Motor neuron (in vitro differentiated cells): ENCODE measurements at regions not wholly inside any gene's neighbourhood (a gene's known extent, or its start where the extent isn't known, plus 50 kb on each side); places are given as distances from the start of the nearest gene placed in this dataset.

Source experiments
- ATAC-seq, 8 experiments: fragments of 200-7000 bp; cut with Tn5 transposase; replicated peaks in 6 of 8; 2 replicates each; pipeline ENCODE4 v1.8.0; 2021; ENCODE audit warnings: mild to moderate bottlenecking in 8 of 8, moderate library complexity in 8 of 8
- H3K27ac ChIP-seq, 2 donors: fragments of 250-450 bp; sonication (Bioruptor Pico); 2 replicates each; pipeline ENCODE4 v1.9.0; 2021; ENCODE audit warnings: antibody characterized with exemption in 2 of 2, mild to moderate bottlenecking in 2 of 2, moderate library complexity in 1 of 2
- H3K4me1 ChIP-seq, 2 donors: fragments of 250-450 bp; sonication (Bioruptor Pico); replicated peaks in 1 of 2; 2 replicates each; pipeline ENCODE4 v1.6.1; 2021; ENCODE audit warnings: antibody characterized with exemption in 2 of 2, mild to moderate bottlenecking in 2 of 2, moderate library complexity in 1 of 2
- H3K4me3 ChIP-seq, 5 donors: fragments of 250-450 bp; sonication (Bioruptor Pico); 2 replicates each; pipeline ENCODE4 v1.9.0; 2021; ENCODE audit warnings: antibody characterized with exemption in 5 of 5, mild to moderate bottlenecking in 5 of 5, moderate library complexity in 4 of 5
- WGBS, 10 experiments: fragments of 450-650 bp; shearing (Covaris generic); methylation state at CpG; one replicate each; pipeline ENCODE4 v1.0.0; 2022; 5-methylcytosine and 5-hydroxymethylcytosine counted together
- in situ Hi-C, 9 experiments: fragments of 400-800 bp; cut with MboI; loops; one replicate each; pipeline ENCODE4 v1.15.0; 2021; ENCODE audit warnings: low sequenced_read_pairs in 9 of 9, low pct_unique_long_range_greater_than_20kb in 2 of 9; ENCODE audit not compliant: unreplicated experiment in 9 of 9

GRCh38 chr5:68915079-68915478 lies 178.7 kb upstream of the SLC30A5 start:
- 11 to 100% (median 100%) methylated on average over 1 of the region's 1 CpG; no CpG with 5 or more reads in 3 of the 10 experiments for whole genome bisulfite sequencing, 10 experiments
- no peak for ATAC-seq
- H3K4me1 ChIP-seq: no peaks in the 10 kb centered on the region
- no peak overlapping the region for H3K27ac ChIP-seq
- H3K4me3 ChIP-seq: no peak overlapping the region
- in situ Hi-C loops: no loop called here

- ATAC-seq: no peak
- H3K4me1 ChIP-seq: no peaks in the 10 kb centered on the region
- in situ Hi-C loops: no loop called here
- no peak overlapping the region for H3K4me3 ChIP-seq
- H3K27ac ChIP-seq: no peak overlapping the region
- WGBS, 10 experiments: 0 to 100% (median 73%) methylated on average over 1 to 4 of the region's 4 CpGs; no CpG with 5 or more reads in 2 of the 10 experiments
These were observed 175.5 kb upstream of the SLC30A5 start for GRCh38 chr5:68918306-68918705.

- in situ Hi-C loops: no loop called here
- ATAC-seq: no peak
- 20 to 100% (median 48%) methylated on average over 1 to 3 of the region's 3 CpGs; no CpG with 5 or more reads in 1 of the 10 experiments for WGBS, 10 experiments
- no peak overlapping the region for H3K27ac ChIP-seq
- no peaks in the 10 kb centered on the region for H3K4me1 ChIP-seq
- H3K4me3 ChIP-seq: no peak overlapping the region
These were observed 173.8 kb upstream of the SLC30A5 start for GRCh38 chr5:68919988-68920490.

- Histone ChIP-seq H3K27ac (no peak overlapping the region), H3K4me3 (no peak overlapping the region), H3K4me1 (no peaks in the 10 kb centered on the region)
- in situ Hi-C loops: no loop called here
- 80 to 96% (median 93%) methylated on average over 1 to 10 of the region's 28 CpGs; no CpG with 5 or more reads in 7 of the 10 experiments for WGBS, 10 experiments
- no peak for ATAC-seq
These were observed 172.9 kb upstream of the SLC30A5 start for GRCh38 chr5:68920888-68921287.

GRCh38 chr5:68922172-68922987 lies 171.4 kb upstream of the SLC30A5 start:
- ATAC-seq: no peak
- Histone ChIP-seq H3K4me1 (no peaks in the 10 kb centered on the region), H3K27ac (no peak overlapping the region), H3K4me3 (no peak overlapping the region)
- in situ Hi-C loops: no loop called here
- 0 to 54% (median 45%) methylated on average over 1 to 3 of the region's 3 CpGs for WGBS, 10 experiments

GRCh38 chr5:68924481-68925145 lies 169.2 kb upstream of the SLC30A5 start:
- ATAC-seq: peak in 2 of 8 experiments; percentile 33 to 82
- in situ Hi-C loops: no loop called here
- H3K27ac ChIP-seq: no peak overlapping the region
- H3K4me3 ChIP-seq: no peak overlapping the region
- H3K4me1 ChIP-seq: no peaks in the 10 kb centered on the region
- WGBS, 10 experiments: 0 to 90% (median 76%) methylated on average over 1 to 7 of the region's 10 CpGs; no CpG with 5 or more reads in 1 of the 10 experiments

GRCh38 chr5:68928617-68929302 lies 165.1 kb upstream of the SLC30A5 start:
- Histone ChIP-seq H3K4me3 (no peak overlapping the region), H3K27ac (no peak overlapping the region), H3K4me1 (no peaks in the 10 kb centered on the region)
- in situ Hi-C loops: no loop called here
- 50 to 96% (median 85%) methylated on average over 1 to 2 of the region's 2 CpGs; no CpG with 5 or more reads in 2 of the 10 experiments for WGBS, 10 experiments
- ATAC-seq: no peak

GRCh38 chr5:68930139-68930538 lies 163.7 kb upstream of the SLC30A5 start:
- ATAC-seq: no peak
- WGBS, 10 experiments: 57 to 100% (median 83%) methylated on average over 1 to 3 of the region's 5 CpGs; no CpG with 5 or more reads in 3 of the 10 experiments
- no peak overlapping the region for H3K27ac ChIP-seq
- H3K4me1 ChIP-seq: no peaks in the 10 kb centered on the region
- in situ Hi-C loops: no loop called here
- no peak overlapping the region for H3K4me3 ChIP-seq

GRCh38 chr5:68932830-68933434 lies 160.9 kb upstream of the SLC30A5 start:
- WGBS, 10 experiments: 0 to 100% (median 81%) methylated on average over 1 to 3 of the region's 3 CpGs; no CpG with 5 or more reads in 4 of the 10 experiments
- in situ Hi-C loops: no loop called here
- H3K27ac ChIP-seq: no peak overlapping the region
- H3K4me1 ChIP-seq: no peaks in the 10 kb centered on the region
- ATAC-seq: no peak
- no peak overlapping the region for H3K4me3 ChIP-seq

- H3K4me3 ChIP-seq: no peak overlapping the region
- no peak overlapping the region for H3K27ac ChIP-seq
- no peaks in the 10 kb centered on the region for H3K4me1 ChIP-seq
- in situ Hi-C loops: no loop called here
- no peak for ATAC-seq
- WGBS, 10 experiments: 50 to 100% (median 83%) methylated on average over 1 to 2 of the region's 2 CpGs; no CpG with 5 or more reads in 3 of the 10 experiments
These were observed 151.6 kb upstream of the SLC30A5 start for GRCh38 chr5:68942169-68942568.

GRCh38 chr5:68946728-68947127 lies 147.1 kb upstream of the SLC30A5 start:
- H3K4me1 ChIP-seq: peaks cover 9 to 10% of the 10 kb centered on the region in 2 donors
- WGBS, 10 experiments: 80 to 100% (median 94%) methylated on average over 1 to 3 of the region's 3 CpGs; no CpG with 5 or more reads in 3 of the 10 experiments
- no peak overlapping the region for H3K4me3 ChIP-seq
- in situ Hi-C loops: no loop called here
- no peak overlapping the region for H3K27ac ChIP-seq
- ATAC-seq: no peak

- ATAC-seq: no peak
- H3K4me1 ChIP-seq: peaks cover 9 to 10% of the 10 kb centered on the region in 2 donors
- in situ Hi-C loops: no loop called here
- H3K27ac ChIP-seq: no peak overlapping the region
- WGBS, 10 experiments: 20 to 100% (median 88%) methylated on average over 1 to 2 of the region's 2 CpGs; no CpG with 5 or more reads in 2 of the 10 experiments
- H3K4me3 ChIP-seq: no peak overlapping the region
These were observed 145.8 kb upstream of the SLC30A5 start for GRCh38 chr5:68947986-68948385.
